AG09319 (cell line): ENCODE measurements at regions not wholly inside any gene's neighbourhood (a gene's known extent, or its start where the extent isn't known, plus 50 kb on each side); places are given as distances from the start of the nearest gene placed in this dataset.

Source experiments
- DNase-seq: peaks from one replicate; pipeline ENCODE4 v3.0.0-alpha.2; 2010; ENCODE audit warnings: low read depth; ENCODE audit errors: extremely low read depth
- CTCF ChIP-seq: IDR thresholded peaks from 2 replicates; pipeline ENCODE4 v1.5.1; 2011; ENCODE audit warnings: low read depth, mild to moderate bottlenecking, inconsistent platforms, low read length, moderate library complexity

GRCh38 chr12:124177951-124178316, 117.0 kb upstream of the RFLNA start:
- no peak for TF ChIP-seq CTCF
- no peak for DNase-seq

GRCh38 chr12:124179936-124180607, 114.8 kb upstream of the RFLNA start:
- no peak for DNase-seq
- TF ChIP-seq CTCF = no peak

GRCh38 chr12:124183172-124183571, 111.7 kb upstream of the RFLNA start:
- no peak for DNase-seq
- TF ChIP-seq CTCF = no peak

GRCh38 chr12:124184456-124184855, 110.4 kb upstream of the RFLNA start:
- no peak for TF ChIP-seq CTCF
- no peak for DNase-seq

GRCh38 chr12:124185971-124186686, 108.8 kb upstream of the RFLNA start:
- no peak for DNase-seq
- TF ChIP-seq CTCF = no peak

- DNase-seq = no peak
Measured at GRCh38 chr12:124188084-124188483, 106.8 kb upstream of the RFLNA start.

More at GRCh38 chr12:124188084-124188483, 106.8 kb upstream of the RFLNA start:
- TF ChIP-seq CTCF = no peak
